ENCODE measurements at regions not wholly inside any gene's neighbourhood (a gene's known extent, or its start where the extent isn't known, plus 50 kb on each side); places are given as distances from the start of the nearest gene placed in this dataset.
"Not testable (repeated sequence)": the region's sequence is repeated elsewhere in the genome, so short reads cannot be mapped to it uniquely, and the experiment has no call there.

DNA sequence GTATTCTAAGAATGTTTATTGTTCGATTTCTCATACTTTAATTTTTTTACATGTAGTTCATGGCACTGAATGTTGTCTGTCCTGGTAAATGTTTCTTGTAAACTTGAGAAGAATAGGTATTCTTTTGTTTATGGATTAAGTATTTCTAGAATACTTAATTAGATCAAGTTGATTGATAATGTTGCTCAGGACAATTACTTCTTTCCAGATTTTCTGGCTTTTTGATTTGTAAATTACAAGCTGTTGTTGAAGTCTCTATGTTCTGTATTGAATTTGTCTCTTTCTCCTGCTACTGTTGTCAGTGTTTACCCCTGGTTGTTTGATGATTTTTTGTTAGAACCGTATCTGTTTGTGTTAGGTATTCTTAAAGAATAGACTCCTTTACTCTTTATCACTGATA is 1720.9 kb upstream of the AGA start:
- DNase-seq = no peak

GRCh38 chr4:179164267-179164999 is 1722.2 kb upstream of the AGA start:
- DNase-seq = no peak

GRCh38 chr4:179165000-179165738 is 1722.9 kb upstream of the AGA start:
- no peak for DNase-seq

DNA sequence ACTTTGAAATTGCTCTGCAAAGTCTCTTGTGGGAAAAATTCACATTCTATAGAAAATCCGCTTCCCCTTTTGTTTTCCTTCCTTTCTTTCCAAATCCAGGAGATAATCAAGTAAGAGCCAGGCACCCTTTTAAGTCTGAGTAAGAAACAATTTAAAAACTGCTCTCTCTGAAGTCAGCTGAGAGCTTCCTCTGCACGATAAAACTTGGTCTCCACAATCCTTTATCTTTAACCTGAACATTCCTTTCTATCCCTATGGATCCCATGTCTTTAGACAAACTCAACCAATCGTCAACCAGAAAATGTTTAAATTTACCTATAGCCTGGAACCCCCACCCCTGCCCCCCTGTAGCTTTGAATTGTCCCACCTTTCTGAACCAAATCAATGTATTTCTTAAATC is 1723.6 kb upstream of the AGA start:
- DNase-seq = no peak

GRCh38 chr4:179170308-179170707 is 1728.1 kb upstream of the AGA start:
- DNase-seq = not testable (repeated sequence)

DNA sequence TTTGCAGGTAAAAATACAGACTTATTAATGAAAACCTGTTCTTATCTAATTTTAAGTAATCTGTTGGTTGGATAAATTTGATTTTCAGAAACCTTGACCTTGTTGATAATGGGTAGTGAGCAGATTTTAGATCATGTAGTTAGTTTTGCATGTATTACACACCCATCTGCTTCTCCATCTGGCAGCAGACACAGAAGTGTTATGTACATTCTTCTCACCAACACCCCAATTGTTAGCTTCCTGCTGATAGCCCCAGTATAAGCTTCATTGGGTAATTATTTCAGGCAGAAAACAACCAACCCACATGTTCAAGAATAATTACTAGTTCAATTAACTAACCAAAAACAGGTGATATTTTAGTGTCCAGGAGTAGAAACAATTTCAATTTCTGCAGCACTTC is 1740.5 kb upstream of the AGA start:
- DNase-seq = no peak

DNA sequence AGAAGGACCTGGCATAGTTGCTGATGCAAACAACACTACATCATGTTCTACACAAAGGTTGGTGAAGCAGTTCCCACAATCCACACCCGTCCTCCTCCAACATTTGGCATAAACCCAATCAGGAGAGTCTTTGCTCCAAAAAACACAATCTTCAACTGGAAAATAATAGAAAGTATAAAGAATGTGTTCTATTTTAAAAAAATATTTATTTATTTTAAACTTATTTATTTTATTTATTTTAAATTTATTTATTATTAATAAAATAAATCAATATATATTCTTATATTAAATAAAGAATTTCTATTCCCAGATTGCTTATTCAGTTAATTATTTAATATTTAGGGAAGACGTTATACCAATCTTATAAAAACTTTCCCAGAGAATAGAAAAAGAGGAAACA is 1753.7 kb upstream of the AGA start:
- DNase-seq = no peak

- DNase-seq = no peak
Observed at GRCh38 chr4:179196511-179196910, 1754.3 kb upstream of the AGA start.

DNA sequence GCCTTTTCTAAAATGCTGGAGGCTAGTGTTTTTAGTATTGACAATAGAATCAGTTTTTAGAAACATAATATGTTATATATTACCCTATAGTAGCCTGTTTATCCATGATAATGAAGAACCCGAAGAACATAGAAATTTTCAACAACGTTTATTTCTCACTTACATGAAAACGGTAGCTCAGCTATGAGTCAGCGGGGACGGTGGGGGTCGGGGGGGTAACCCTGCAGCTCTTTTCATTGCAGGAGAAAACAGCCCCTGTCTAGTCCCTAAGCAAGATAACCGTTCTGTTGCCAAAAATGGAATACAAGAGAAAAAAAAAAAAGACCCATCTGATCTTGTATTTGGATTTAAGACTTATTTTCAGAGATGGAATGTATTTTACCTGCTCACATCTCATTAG is 1758.4 kb upstream of the AGA start:
- no peak for DNase-seq

- no peak for DNase-seq
Observed at GRCh38 chr4:179225594-179225993, 1783.4 kb upstream of the AGA start.

DNA sequence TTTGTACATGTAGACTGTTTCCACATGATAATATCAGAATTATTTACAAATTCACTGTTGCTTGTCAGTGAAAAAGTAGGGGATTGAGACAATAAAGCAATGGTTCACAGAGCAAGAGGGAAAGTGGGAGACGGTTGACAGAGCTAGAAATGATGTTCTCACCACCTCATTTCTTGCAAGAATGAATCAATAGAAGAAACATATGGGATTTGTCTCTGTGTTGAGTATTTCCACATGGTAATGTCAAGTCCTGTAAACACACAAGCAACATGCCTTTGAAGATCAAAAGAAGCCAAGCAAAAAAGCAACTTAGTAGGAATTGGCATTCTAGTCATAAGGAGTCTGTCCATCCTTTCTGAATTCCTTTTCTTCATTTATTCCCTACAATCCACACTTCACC is 1806.6 kb upstream of the AGA start:
- DNase-seq = no peak

DNA sequence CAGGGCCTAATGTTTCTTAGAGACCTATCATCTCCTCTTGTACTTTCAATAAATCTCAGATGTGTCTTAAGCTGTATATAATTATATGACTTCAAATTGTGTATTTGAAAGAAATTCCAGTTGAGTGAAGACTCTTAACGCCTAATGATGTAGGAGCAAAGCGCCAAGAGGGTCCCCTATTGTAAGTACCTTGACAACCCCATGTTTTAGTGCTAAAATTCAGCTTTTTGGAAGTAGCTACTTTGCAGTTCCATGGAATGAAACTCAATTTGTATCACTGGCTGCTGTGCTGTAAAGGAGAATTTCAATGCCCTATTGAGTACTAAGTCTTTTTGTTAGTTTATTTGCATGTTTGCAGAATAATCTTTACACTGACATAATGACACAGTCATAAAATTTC is 1826.6 kb upstream of the AGA start:
- DNase-seq = no peak

- DNase-seq = no peak
Observed at GRCh38 chr4:179272282-179272681, 1830.0 kb upstream of the AGA start.

DNA sequence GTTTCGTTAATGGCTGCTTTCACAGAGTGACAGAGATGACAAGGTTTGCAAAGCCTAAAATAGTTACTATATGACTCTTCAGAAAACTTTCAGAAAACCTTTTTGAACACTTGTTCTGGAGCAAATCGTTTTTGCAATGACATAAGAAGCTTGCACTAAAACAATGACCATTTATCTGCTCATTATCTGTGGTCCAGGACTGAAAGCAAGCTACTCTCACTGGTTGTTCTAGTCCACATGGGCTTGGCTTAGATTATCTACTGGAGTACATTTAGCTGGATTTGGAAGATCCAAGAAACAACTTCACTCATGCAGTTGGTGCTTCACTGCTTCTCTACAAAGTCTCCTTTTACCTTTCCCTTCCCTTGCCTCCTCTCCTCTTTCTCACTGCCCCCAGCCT is 1836.4 kb upstream of the AGA start:
- DNase-seq = no peak

DNA sequence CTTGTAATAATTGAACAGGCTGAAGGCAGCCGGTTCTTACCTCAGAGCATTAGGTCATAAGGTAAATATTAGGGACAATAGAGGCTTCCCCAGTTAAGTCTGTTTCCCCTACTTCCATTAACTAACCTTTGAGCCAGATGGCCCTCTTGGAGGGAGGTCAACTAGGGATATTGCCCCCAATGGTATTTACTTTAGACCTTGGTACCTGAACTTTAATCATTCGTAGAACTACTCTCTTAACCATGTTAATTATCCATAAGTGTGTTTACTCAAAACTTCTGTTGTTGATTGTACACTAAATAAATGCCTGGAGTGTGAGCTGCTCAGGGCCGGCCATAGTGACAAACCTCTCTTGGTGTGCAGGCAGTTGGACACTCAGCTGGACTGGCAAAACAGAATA is 1843.5 kb upstream of the AGA start:
- no peak for DNase-seq

DNA sequence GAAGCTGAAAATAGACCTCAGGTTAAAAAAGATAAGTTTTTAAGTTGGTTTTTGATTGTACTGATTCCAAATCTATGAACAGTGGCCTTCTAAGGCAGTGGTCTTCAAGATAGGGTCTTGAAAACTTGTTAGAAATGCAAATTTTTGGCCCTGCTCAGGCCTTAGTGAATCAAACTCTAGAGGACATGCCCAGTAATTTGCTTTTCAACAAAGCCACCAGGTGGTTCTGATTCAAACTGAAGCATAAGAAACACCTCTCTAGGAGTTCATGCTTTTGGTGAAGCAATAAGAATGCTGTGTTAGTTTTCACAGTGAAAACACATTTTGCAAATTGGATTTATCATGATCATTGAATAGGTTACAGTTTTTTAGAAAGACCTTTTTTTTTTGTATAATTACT is 1849.4 kb upstream of the AGA start:
- no peak for DNase-seq

- no peak for DNase-seq
Observed at GRCh38 chr4:179292468-179292867, 1850.2 kb upstream of the AGA start.

GRCh38 chr4:179307297-179308136 is 1865.3 kb upstream of the AGA start:
- no peak for DNase-seq

DNA sequence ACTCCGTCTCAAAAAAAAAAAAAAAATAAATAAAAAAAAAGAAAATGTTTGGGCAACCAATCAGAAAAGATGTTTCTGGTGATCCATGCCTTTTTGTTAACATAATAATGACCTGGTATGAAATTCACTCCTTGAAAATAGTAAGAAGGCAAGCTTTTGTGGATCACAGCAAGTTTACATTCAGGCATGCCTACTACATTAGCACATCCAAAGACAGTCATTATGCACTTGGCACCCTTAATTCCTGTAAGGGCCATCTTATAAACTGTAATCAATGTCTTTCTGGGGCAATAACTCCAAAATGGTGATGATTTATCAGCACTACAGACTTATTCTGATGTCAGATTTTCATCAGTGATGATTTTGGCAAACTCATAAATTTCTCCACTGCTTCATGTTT is 1871.6 kb upstream of the AGA start:
- DNase-seq = no peak

GRCh38 chr4:179325181-179325580 is 1882.9 kb upstream of the AGA start:
- no peak for DNase-seq

- DNase-seq = no peak
Observed at GRCh38 chr4:179328627-179329026, 1886.4 kb upstream of the AGA start.

DNA sequence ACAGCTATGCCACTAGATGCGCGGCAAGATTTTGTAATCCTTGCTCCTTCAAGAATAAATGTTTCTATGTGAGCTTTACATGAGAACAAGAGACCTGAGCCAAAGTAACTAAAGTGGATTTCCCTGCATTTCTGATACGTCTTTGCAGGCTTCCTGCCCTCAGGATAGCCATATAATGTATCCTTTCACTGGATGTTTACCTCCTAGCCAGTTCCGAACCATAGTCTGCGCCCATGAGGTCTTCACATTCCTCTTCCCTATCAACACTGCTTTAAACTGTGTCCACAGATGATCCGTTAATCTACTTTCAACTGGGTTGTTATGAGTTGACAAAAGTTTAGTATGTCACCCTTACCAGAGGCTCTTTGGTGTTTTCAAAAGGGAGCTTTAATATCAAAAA is 1889.1 kb upstream of the AGA start:
- DNase-seq = no peak

DNA sequence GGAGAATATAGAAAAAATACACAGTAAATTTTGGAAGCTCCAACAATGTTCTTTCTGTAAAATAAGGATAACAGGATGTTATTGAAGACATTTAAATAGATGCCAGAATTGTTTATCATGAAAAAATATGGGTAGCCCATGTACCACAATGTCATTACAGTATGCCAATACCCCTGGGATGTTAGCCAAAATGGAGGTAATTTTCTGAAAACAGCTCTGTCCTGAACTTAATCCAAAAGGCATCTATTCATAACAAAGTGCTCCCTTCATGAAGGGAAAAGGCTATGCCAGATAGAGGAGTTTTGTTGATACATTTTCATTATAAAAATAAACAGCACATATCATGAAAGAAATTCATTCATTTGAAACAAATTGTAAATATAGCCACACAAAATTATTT is 1902.6 kb upstream of the AGA start:
- DNase-seq = no peak

GRCh38 chr4:179352221-179352620 is 1910.0 kb upstream of the AGA start:
- no peak for DNase-seq
